ENCODE measurements at regions not wholly inside any gene's neighbourhood (a gene's known extent, or its start where the extent isn't known, plus 50 kb on each side); places are given as distances from the start of the nearest gene placed in this dataset.

- H3K36me3 ChIP-seq (ENCODE audit: control insufficient read depth in 4 of 4, insufficient read depth in 4 of 4, low read length in 4 of 4), result no peaks in the 10 kb centered on the region
- no peak for DNase-seq
- no peak overlapping the region for H3K4me3 ChIP-seq
- H3K9me3 ChIP-seq (ENCODE audit: control insufficient read depth in 4 of 4, insufficient read depth in 3 of 4, low read length in 3 of 4), result peaks cover 0 to 2% (median 0%) of the 10 kb centered on the region in 4 donors
- no peak overlapping the region for H3K9ac ChIP-seq (ENCODE audit: insufficient read depth in 1 of 2, low read length in 2 of 2)
- WGBS, 2 donors, result 62 to 93% methylated on average over 2 of the region's 2 CpGs
- H3K4me1 ChIP-seq (ENCODE audit: control insufficient read depth in 5 of 5, insufficient read depth in 5 of 5, low read length in 5 of 5), result no peaks in the 10 kb centered on the region
- no peak overlapping the region for H3K27ac ChIP-seq (ENCODE audit: low read depth in 1 of 2, low read length in 1 of 2)
- no peak for ATAC-seq (ENCODE audit: insufficient read depth, low FRiP score)
- no peak for TF ChIP-seq CTCF (IDR thresholded peaks at IDR 0.05; ENCODE audit: control extremely low read depth, extremely low read depth)
- H3K27me3 ChIP-seq (ENCODE audit: control insufficient read depth in 3 of 3, insufficient read depth in 3 of 3, low read length in 2 of 3), result no peaks in the 10 kb centered on the region
These were observed 546.6 kb downstream of the KCTD12 start for GRCh38 chr13:76339649-76340048.

- no peak for ATAC-seq (ENCODE audit: insufficient read depth, low FRiP score)
- Histone ChIP-seq H3K4me1 (ENCODE audit: control insufficient read depth in 5 of 5, insufficient read depth in 5 of 5, low read length in 5 of 5) (peaks cover 0 to 5% (median 0%) of the 10 kb centered on the region in 5 donors), H3K9ac (ENCODE audit: insufficient read depth in 1 of 2, low read length in 2 of 2) (no peak overlapping the region), H3K27ac (ENCODE audit: low read depth in 1 of 2, low read length in 1 of 2) (no peak overlapping the region), H3K4me3 (no peak overlapping the region), H3K9me3 (ENCODE audit: control insufficient read depth in 4 of 4, insufficient read depth in 3 of 4, low read length in 3 of 4) (peaks cover 0 to 2% (median 0%) of the 10 kb centered on the region in 4 donors), H3K27me3 (ENCODE audit: control insufficient read depth in 3 of 3, insufficient read depth in 3 of 3, low read length in 2 of 3) (no peaks in the 10 kb centered on the region), H3K36me3 (ENCODE audit: control insufficient read depth in 4 of 4, insufficient read depth in 4 of 4, low read length in 4 of 4) (no peaks in the 10 kb centered on the region)
- TF ChIP-seq CTCF (IDR thresholded peaks at IDR 0.05; ENCODE audit: control extremely low read depth, extremely low read depth), result no peak
- 88 to 95% methylated on average over 2 of the region's 2 CpGs for WGBS, 2 donors
- no peak for DNase-seq
These were observed 548.2 kb downstream of the KCTD12 start for GRCh38 chr13:76338003-76338402.

GRCh38 chr13:76336889-76337844 is 549.0 kb downstream of the KCTD12 start:
- Histone ChIP-seq H3K4me3 (no peak overlapping the region), H3K9me3 (ENCODE audit: control insufficient read depth in 4 of 4, insufficient read depth in 3 of 4, low read length in 3 of 4) (no peaks in the 10 kb centered on the region), H3K36me3 (ENCODE audit: control insufficient read depth in 4 of 4, insufficient read depth in 4 of 4, low read length in 4 of 4) (no peaks in the 10 kb centered on the region), H3K4me1 (ENCODE audit: control insufficient read depth in 5 of 5, insufficient read depth in 5 of 5, low read length in 5 of 5) (peaks cover 0 to 14% (median 0%) of the 10 kb centered on the region in 5 donors), H3K27me3 (ENCODE audit: control insufficient read depth in 3 of 3, insufficient read depth in 3 of 3, low read length in 2 of 3) (no peaks in the 10 kb centered on the region), H3K9ac (ENCODE audit: insufficient read depth in 1 of 2, low read length in 2 of 2) (no peak overlapping the region), H3K27ac (ENCODE audit: low read depth in 1 of 2, low read length in 1 of 2) (no peak overlapping the region)
- TF ChIP-seq CTCF (IDR thresholded peaks at IDR 0.05; ENCODE audit: control extremely low read depth, extremely low read depth), result no peak
- DNase-seq (no peak), ATAC-seq (ENCODE audit: insufficient read depth, low FRiP score) (no peak)
- 93 to 94% methylated on average over 2 of the region's 2 CpGs for WGBS, 2 donors

Measured in lung (tissue), 11 donors.